Epidermal melanocyte (primary cell): ENCODE measurements at regions not wholly inside any gene's neighbourhood (a gene's known extent, or its start where the extent isn't known, plus 50 kb on each side); places are given as distances from the start of the nearest gene placed in this dataset.
"Not testable (repeated sequence)": the region's sequence is repeated elsewhere in the genome, so short reads cannot be mapped to it uniquely, and the experiment has no call there.

Experiments
- DNase-seq: peaks from one replicate; pipeline ENCODE4 v3.0.0; 2011; ENCODE audit warnings: low spot score; ENCODE audit not compliant: insufficient read length

GRCh38 chr1:90864681-90865080, 147.6 kb upstream of the BARHL2 start:
- no peak for DNase-seq

- no peak for DNase-seq
These were observed 145.7 kb upstream of the BARHL2 start for GRCh38 chr1:90862782-90863181.

- DNase-seq: not testable (repeated sequence)
These were observed 144.3 kb upstream of the BARHL2 start for GRCh38 chr1:90861421-90861820.

DNA sequence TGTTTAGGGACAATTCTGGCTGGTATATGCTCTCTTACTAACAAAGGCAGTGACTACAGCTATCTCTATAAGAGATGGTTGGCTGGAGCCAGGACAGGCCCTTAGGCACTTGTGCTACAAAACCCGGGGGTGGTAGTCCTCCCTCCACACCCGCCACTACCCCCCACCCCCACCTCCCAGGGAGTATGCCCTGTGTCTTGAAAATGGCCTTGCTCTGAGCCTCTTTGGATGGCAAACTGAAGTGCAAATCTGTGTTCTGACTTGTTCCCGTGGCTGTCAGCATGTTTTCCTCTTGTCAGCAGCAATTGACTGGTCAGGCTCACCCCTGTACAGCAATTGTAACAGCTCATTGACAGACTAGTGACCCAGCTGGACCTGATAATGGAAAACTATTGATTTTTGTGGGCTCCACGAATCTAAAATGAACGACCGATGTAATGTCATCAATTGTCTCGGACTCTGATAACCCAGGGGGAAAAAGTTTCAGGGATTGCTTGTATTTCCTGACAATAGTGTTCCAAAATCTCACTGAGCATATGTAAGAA, 139.4 kb upstream of the BARHL2 start:
- no peak for DNase-seq

DNA sequence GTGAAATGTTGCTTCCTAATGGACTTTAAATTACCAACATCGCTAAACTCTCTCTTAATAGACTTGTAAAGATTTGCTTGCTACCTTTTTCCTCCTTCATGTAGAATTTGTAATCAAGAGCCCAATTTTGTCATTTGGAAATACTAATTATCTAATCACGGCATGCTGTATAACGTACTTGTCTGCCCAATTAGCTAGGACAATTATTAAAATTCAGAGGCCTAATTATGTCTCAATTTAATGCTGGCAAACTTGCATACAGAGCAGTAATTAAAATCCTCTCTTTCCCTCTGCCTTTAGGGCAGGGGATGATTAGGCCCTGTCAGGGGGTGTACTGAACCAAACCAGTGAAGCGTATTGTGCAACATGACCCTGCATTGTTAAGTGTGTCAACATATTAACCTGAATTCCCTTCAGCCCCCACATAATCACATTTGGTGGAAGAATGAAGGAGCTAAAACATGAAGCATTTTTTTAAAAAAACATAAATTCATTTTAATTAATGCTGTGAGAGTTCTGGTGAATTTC, 137.4 kb upstream of the BARHL2 start:
- no peak for DNase-seq

DNA sequence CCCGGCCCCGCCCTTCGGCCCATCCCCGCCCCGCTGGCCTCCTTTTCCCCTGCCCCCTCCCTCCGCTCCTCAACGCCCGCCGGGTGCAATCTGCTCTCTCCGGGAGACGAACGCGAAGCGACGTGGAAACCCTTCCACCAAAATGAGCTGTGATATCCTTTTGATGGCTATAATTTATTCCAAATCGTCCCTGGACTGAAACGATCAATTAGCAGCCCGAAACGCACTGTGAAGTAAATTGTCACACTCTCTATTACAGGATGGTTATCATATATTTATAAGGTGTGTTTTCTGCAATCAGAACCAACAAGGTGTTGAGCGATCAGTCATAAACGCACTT, 134.6 kb upstream of the BARHL2 start:
- DNase-seq: no peak

DNA sequence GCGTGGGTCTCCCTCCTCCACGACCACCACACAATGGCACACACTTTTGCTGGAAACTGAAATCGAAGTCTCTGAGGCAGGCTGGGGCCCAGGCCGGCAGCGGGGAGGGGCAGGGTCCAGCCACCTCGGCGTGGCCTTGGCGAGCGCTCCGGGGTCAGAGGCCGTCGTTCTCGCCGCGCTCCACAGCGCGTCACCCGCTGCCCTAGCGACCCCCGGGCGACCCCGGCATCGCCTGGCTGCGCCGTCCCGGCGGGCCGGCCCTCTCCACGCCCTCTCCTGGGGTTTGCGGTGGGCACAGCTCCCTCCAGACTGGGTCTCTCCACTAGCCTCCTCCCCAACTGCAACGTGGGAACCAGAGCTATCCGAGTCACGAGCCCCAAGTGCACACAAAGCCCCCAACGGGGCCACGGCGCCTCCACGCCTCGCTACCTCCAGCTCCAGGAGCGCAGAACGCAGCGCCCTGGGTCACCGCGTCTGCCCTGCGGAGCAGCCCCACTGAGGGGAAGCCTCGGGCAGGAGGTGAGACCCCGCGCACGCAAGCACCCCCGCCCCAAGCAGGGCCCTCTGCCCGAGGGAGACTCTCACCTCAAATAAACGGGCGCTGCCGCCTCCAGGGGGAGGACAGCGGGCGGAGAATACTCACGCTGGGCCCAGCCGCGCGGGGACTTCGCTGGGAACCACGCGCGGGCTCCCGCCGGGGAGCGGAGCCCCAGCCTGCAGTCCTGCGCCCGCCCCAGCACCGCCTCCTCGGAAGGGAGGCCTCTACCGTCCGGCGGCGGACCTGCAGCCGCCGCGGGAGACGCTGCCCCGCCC, 134.0 kb upstream of the BARHL2 start:
- peak; percentile 54 for DNase-seq

DNA sequence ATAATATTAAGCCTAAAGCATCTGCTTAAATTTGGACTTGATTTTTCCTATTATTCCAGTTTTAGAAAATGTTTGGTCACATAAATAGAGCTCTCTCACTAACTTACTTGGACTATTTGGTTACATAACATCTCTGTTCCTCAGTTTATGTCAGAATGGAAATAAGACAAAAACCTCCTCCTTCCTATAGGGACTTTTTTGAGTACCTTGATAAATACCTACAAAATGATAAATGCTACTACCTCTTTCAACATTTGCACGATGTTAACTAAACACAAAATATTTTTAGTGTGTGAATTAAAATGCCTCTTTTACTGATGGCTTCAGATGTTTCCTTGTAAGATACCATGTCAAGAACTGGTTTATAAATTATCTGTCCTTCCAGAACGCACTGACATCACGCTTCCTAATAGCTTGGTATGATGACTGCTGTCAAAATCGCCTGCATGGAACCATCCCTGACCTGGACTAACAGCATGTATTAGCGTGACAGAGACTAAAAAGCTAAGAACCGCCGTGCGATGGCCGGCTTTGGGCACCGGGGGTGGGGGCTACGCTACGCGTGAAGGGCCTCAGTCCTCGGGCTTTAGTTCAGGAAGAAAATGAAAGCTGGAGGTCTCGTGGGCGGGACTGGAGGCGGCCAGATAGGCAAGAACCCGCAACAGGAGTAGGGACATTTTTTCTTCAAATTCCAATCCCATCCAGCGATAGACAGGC, 133.2 kb upstream of the BARHL2 start:
- DNase-seq: no peak

DNA sequence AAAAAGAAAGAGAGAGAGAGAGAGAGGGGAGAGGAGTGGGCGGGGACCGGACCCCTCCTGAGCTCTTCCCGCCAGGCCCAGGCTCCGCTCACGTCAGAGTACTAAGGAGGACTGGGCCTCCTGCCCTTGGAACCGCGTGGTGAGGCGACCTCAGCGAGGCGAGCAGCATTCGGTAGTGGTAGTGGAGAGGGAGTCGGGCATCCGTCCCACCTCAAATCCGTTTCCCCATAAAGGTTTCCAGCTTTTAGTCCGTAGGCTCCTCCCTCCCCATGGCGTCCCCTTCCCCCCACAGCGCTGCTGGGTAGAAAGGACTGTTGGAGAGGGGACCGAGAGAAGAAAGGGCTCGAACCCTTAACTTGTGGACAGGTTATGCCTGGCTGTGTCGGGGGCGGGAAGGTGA, 124.4 kb upstream of the BARHL2 start:
- no peak for DNase-seq

GRCh38 chr1:90840352-90840751, 123.2 kb upstream of the BARHL2 start:
- no peak for DNase-seq

DNA sequence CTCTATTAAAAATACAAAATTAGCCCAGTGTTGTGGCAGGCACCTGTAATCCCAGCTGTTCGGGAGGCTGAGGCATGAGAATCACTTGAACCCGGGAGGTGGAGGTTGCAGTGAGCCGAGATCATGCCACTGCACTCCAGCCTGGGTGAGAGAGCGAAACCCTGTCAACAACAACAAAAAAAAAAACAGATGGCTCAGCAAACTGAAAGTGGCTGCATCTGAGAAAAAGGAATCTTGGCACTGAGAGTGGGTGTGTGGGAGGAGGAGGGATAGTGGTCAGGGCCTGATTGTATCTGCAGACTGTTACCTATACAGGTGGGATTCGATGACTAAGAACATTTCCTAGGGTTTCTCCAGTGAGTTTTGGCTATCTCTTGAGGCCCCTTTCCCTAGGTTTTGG, 122.2 kb upstream of the BARHL2 start:
- no peak for DNase-seq

- DNase-seq: no peak
These were observed 121.6 kb upstream of the BARHL2 start for GRCh38 chr1:90838720-90839119.

DNA sequence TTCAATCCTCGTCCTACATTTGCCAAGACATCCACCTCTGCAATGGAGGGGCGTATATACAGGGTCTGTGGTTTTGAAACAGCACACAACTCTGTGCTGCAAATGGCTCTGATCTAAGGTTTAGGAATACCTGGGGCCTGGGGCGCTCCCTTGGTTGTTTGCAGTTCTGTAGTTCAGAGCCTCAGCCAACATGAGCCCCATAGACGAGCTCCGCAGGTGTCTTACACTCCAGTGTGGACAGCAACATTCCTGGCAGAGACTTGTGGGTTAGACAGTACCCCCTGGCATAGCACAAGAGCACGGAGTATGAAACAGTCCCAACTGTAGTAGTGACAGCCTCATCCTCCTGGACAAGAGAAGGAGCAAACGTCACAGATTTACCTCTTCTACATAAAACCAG, 120.3 kb upstream of the BARHL2 start:
- no peak for DNase-seq

DNA sequence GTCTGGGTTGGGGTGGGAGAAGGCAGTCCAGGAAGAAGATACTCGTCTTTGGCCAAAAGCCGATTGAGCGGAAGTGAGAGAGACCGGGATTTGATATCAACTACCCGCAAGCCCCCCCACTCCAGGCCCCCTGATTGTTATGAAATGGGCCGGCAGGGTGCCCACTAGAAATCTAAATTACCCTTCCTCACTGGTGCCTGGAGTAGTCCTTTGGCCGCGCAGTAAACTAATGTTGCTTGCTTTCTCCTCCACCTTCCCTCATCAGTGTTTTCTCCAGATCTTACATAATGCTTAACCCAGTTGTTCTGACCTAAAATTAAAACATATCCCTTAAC, 119.2 kb upstream of the BARHL2 start:
- no peak for DNase-seq

DNA sequence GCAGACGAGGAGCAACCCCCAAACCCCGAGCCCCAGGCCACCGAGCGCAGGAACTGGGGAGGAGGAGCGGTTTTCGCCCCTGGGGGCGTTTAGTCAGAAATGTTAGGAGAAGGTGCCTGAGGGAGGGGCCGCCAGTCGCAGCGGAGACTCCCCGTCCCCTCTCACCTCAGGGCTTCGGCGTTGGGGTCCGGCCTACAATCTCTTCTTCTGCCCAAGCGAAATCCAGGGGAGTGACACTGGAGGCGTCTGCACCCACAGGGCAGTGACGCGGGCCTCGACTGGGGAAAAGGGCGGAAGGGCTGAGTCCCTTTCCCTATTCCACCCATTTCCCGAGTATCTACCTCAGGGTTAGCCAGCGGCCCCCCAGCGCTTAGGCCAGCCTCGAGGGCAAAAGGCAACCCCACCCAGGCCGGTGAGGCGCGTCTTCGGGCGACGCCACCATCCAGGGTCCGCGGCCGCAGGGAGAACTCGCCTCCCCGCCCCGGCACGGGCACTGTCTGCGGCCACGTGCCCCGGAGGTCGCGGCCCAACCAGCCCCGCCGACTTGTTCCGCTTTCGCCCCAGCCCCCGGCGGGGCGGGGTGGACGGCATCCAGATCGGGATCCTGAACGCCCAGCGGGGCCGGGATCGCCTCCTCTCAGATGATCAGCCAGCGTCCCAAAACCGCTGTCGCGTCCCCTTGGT, 118.7 kb upstream of the BARHL2 start:
- no peak for DNase-seq

DNA sequence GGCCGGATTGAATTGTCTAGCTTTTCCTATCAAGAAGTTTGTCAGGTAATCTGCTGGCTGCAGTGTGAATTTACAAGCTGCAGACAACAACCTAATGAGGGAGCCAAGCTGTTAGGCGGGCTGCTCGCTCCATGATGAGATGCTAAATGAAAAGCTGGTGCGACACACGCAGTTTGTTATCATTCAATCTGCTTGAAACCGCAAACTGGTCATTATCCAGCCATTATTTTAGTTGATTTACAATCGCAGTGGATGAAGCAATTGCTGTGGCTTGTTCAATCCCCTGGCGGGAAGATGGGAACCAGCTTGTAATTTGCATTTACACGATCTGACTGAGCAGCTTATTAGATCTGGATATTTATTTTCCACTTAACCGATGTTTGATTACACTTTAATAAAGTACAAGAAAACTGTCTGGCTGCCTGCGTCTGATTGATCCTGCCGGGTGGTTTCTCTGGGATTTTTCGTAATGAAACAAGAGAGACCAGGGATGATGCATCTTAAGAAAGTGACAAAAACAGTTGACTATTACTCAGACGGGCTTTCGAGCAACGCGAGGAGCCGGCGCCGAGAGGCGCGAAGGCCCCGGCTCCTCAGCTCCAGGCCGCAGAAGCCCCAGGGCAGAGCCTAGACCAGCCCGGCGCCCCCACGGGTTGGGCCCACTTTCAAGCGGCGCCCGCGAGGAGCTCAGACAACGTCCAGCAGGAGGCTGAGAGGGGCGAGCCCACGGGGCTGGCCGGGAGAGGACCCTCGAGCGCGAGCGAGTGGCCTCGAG, 118.0 kb upstream of the BARHL2 start:
- DNase-seq: no peak

GRCh38 chr1:90834354-90834885, 117.3 kb upstream of the BARHL2 start:
- no peak for DNase-seq

GRCh38 chr1:90833466-90834110, 116.5 kb upstream of the BARHL2 start:
- DNase-seq: no peak

- no peak for DNase-seq
These were observed 114.8 kb upstream of the BARHL2 start for GRCh38 chr1:90831910-90832309.

DNA sequence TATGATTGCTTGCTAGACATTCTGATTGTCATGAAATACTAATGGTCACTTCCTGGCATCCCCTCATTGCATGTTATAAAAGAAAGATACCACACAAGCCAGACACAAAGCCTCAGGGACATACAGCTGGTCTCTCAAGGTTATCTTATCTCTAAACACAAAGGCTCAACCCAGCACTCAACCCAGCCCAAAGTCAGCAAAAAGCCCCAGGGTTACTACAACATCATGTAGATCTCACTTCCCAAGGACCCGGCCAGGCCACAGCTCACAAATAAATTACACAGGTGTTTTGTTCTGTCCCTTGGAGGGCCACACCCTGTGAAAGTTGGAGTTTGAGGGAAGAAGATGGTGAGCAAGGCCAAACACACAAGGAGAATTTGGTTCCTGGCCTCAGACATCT, 109.7 kb upstream of the BARHL2 start:
- DNase-seq: no peak

DNA sequence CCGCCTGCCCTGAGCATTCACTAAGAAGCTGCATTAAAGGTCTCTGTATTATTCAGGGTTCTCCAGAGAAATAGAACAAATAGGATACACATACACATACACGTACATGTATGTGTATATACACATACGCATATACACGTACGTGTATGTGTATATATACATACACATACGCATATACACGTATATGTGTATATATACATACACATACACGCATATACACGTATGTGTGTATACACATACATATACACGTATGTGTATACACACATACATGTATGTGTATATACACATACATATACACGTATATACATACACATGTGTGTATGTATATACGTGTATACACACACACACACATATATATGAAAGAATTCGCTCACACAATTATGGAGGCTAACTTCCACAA, 108.9 kb upstream of the BARHL2 start:
- no peak for DNase-seq
